CD4-positive, alpha-beta T cell (primary cell): ENCODE measurements at regions not wholly inside any gene's neighbourhood (a gene's known extent, or its start where the extent isn't known, plus 50 kb on each side); places are given as distances from the start of the nearest gene placed in this dataset.

Source experiments
- ATAC-seq: fragments of 200-7000 bp; cut with Tn5 transposase; one replicate; pipeline ENCODE4 v1.10.0; 2022; ENCODE audit warnings: mild to moderate bottlenecking; ENCODE audit not compliant: poor library complexity
- CTCF ChIA-PET: fragments of 350-600 bp; sonication (Branson Sonifier 250); formaldehyde crosslinking; loops from one replicate; lab custom pipeline; 2021; ENCODE audit warnings: antibody characterized with exemption, inconsistent platforms; lab: Charles Lee
- POLR2A ChIA-PET: fragments of 350-600 bp; sonication (Branson Sonifier 250); formaldehyde crosslinking; loops from one replicate; lab custom pipeline; 2021; ENCODE audit warnings: antibody characterized with exemption, inconsistent platforms; lab: Charles Lee
- DNase-seq, 14 experiments: peaks; one replicate each; pipeline ENCODE4 v3.0.0-alpha.2; 2013 to 2020; ENCODE audit warnings: mixed read lengths in 2 of 14
- H3K27ac ChIP-seq, 2 donors: one replicate each; pipeline versions ENCODE4 v1.5.1 to v1.7.0; 2013; ENCODE audit warnings: low read length in 2 of 2, low read depth in 1 of 2, mild to moderate bottlenecking in 1 of 2
- H3K27me3 ChIP-seq, 2 experiments: 1 replicate in 1 of 2; 2 replicates in 1 of 2; pipeline versions ENCODE4 v1.6.1 to v1.7.0; 2013; ENCODE audit warnings: low read length in 2 of 2, control low read depth in 1 of 2, mild to moderate bottlenecking in 1 of 2, moderate library complexity in 1 of 2; ENCODE audit not compliant: insufficient read depth in 2 of 2, control insufficient read depth in 1 of 2
- H3K36me3 ChIP-seq: one replicate; pipeline ENCODE4 v1.6.1; 2013; ENCODE audit warnings: low read length, control low read depth; ENCODE audit not compliant: insufficient read depth
- H3K4me1 ChIP-seq: one replicate; pipeline ENCODE4 v1.6.1; 2013; ENCODE audit warnings: low read length, control low read depth; ENCODE audit not compliant: insufficient read depth
- H3K4me3 ChIP-seq: one replicate; pipeline ENCODE4 v1.5.1; 2013; ENCODE audit warnings: mild to moderate bottlenecking, low read length, moderate library complexity
- H3K9me3 ChIP-seq, 2 experiments: 1 replicate in 1 of 2; 2 replicates in 1 of 2; pipeline versions ENCODE4 v1.6.1 to v1.7.0; 2013; ENCODE audit warnings: low read length in 2 of 2, mild to moderate bottlenecking in 2 of 2, control low read depth in 1 of 2, moderate library complexity in 1 of 2; ENCODE audit not compliant: control insufficient read depth in 1 of 2, insufficient read depth in 1 of 2
- H3K27ac Mint-ChIP-seq: one replicate; pipeline ENCODE4 v1.8.0; 2020; ENCODE audit warnings: mixed read lengths
- H3K27me3 Mint-ChIP-seq: one replicate; pipeline ENCODE4 v1.8.0; 2021; ENCODE audit warnings: mixed read lengths
- H3K36me3 Mint-ChIP-seq: one replicate; pipeline ENCODE4 v1.8.0; 2021; ENCODE audit warnings: low read depth, mixed read lengths
- H3K4me1 Mint-ChIP-seq: one replicate; pipeline ENCODE4 v1.8.0; 2021; ENCODE audit warnings: low read depth, mixed read lengths
- H3K4me3 Mint-ChIP-seq: one replicate; pipeline ENCODE4 v1.8.0; 2020; ENCODE audit warnings: mild to moderate bottlenecking, mixed read lengths
- H3K9me3 Mint-ChIP-seq: one replicate; pipeline ENCODE4 v1.8.0; 2020; ENCODE audit warnings: mixed read lengths
- intact Hi-C, 2 experiments: fragments of 100-400 bp; cut with DNase I in 1 of 2; cut with micrococcal nuclease in 1 of 2; formaldehyde crosslinking; loops; one replicate each; pipeline versions ENCODE4 v1.15.1 to v1.9.0; 2023 to 2025; cut with DNase I, micrococcal nuclease
- TF ChIP-seq, protein P1 (sequence below): fragments of 200-600 bp; IDR thresholded peaks from one replicate; pipeline ENCODE4 v1.8.0; 2022; ENCODE audit warnings: antibody characterized with exemption, mild to moderate bottlenecking

DNA sequence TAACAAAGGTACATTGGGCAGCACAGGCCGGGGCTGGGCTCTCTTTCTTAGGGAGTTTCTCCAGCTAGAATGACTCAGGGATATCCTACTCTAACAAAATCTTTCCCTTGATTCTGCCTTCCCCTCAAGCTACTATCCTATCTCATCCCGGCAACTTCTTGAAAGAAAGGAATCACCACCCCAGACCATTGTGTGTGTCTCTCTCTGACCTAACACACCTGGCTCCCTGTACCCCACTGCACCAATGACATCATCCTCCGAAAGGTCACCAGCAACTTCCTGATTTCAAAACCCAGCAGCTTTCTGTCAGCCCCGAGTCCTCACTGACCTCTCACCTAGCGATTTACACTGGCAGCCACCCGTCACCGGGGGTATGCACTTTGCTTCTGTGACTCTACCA lies 72.1 kb upstream of the MAP4K4 start:
- ChIA-PET CTCF (no interaction called here), POLR2A (interaction anchor here (1.3 to 1.4 kb wide), 2 partner anchors 10 to 17 kb away, joined by 3 to 4 read pairs; no protein-coding TSS in a partner anchor)
- Mint-ChIP-seq H3K4me1 (peaks cover 30% of the 10 kb centered on the region), H3K9me3 (no peaks in the 10 kb centered on the region), H3K36me3 (no peaks in the 10 kb centered on the region), H3K27ac (peak overlapping the region; percentile 11), H3K4me3 (no peak overlapping the region), H3K27me3 (no peaks in the 10 kb centered on the region)
- ATAC-seq, result no peak
- peak in 2 of 14 experiments; percentile 42 to 43 for DNase-seq
- no peaks in the 10 kb centered on the region for H3K27me3 ChIP-seq
- no peak overlapping the region for H3K4me3 ChIP-seq
- intact Hi-C loops, result no loop called here
- H3K36me3 ChIP-seq, result no peaks in the 10 kb centered on the region
- H3K27ac ChIP-seq, result no peak overlapping the region
- H3K9me3 ChIP-seq, result peaks cover 0 to 10% of the 10 kb centered on the region in 2 experiments
- TF ChIP-seq, protein P1, sequence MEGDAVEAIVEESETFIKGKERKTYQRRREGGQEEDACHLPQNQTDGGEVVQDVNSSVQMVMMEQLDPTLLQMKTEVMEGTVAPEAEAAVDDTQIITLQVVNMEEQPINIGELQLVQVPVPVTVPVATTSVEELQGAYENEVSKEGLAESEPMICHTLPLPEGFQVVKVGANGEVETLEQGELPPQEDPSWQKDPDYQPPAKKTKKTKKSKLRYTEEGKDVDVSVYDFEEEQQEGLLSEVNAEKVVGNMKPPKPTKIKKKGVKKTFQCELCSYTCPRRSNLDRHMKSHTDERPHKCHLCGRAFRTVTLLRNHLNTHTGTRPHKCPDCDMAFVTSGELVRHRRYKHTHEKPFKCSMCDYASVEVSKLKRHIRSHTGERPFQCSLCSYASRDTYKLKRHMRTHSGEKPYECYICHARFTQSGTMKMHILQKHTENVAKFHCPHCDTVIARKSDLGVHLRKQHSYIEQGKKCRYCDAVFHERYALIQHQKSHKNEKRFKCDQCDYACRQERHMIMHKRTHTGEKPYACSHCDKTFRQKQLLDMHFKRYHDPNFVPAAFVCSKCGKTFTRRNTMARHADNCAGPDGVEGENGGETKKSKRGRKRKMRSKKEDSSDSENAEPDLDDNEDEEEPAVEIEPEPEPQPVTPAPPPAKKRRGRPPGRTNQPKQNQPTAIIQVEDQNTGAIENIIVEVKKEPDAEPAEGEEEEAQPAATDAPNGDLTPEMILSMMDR, result no peak
- H3K4me1 ChIP-seq, result peaks cover 21% of the 10 kb centered on the region

DNA sequence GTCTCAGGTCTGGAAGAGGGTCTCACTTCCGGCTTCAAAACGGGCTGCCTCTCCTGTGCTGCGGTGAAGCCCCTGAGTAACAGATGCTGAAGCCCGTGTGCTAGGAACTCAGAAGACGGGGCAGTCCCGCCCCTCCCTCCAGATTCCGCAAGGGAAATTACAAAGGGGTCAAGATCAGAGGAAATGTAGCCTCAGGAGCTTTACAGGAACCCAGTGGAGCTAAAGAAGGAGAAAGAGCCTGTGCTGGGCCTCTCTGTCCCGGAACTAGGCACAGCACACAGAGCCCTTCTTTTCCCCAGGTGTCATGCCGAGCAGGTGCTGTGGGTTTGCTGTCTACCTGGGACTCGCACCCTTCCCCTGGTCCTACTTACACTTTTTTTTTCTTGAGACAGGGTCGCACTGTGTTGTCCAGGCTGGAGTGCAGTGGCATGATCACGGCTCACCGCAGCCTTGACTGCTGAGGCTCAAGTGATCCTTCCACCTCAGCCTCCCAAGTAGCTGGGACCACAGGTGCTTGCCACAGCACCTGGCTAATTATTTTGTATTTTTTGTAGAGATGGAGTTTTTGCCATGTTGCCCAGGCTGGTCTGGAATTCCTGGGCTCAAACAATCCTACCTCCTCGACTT lies 72.7 kb upstream of the MAP4K4 start:
- Histone ChIP-seq H3K9me3 (peaks cover 0 to 10% of the 10 kb centered on the region in 2 experiments), H3K4me3 (no peak overlapping the region), H3K27ac (no peak overlapping the region), H3K4me1 (peaks cover 21% of the 10 kb centered on the region), H3K27me3 (no peaks in the 10 kb centered on the region), H3K36me3 (no peaks in the 10 kb centered on the region)
- ChIA-PET POLR2A (interaction anchor here (1.3 to 1.4 kb wide), 2 partner anchors 10 to 18 kb away, joined by 3 to 4 read pairs; no protein-coding TSS in a partner anchor), CTCF (no interaction called here)
- intact Hi-C loops, result no loop called here
- H3K4me3 Mint-ChIP-seq, result no peak overlapping the region
- DNase-seq, result no peak
- H3K9me3 Mint-ChIP-seq, result no peaks in the 10 kb centered on the region
- peaks cover 32% of the 10 kb centered on the region for H3K4me1 Mint-ChIP-seq
- H3K27me3 Mint-ChIP-seq, result no peaks in the 10 kb centered on the region
- TF ChIP-seq, protein P1, result no peak
- no peak overlapping the region for H3K27ac Mint-ChIP-seq
- no peaks in the 10 kb centered on the region for H3K36me3 Mint-ChIP-seq
- no peak for ATAC-seq

DNA sequence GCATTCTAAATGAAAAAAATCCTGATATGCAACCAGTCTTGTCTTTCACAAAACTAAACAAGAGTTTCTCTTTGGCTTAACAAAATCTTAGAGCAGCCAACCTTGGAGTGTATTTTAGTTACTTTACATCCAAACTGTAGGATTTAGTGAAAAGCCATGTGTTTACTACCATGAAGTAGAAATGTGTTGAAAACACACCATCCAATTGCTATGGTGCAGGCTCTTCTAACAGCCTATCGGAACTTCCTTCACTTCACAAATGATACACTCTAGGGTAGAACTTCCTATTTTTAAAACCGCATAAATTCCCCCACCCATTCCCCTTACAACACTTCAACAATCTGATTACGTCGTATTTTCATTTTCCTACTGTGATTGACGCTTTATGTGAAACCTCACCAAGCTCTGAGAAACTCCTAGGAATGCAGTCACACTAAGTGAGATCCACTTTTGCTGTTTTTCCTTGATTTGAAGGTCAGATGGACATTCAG lies 74.4 kb upstream of the MAP4K4 start:
- intact Hi-C loops, result no loop called here
- CTCF ChIA-PET, result no interaction called here
- H3K9me3 Mint-ChIP-seq, result no peaks in the 10 kb centered on the region

More for the DNA sequence above, 74.4 kb upstream of the MAP4K4 start:
- DNase-seq (peak in 3 of 14 experiments; percentile 72 to 73 (median 72)), ATAC-seq (peak; percentile 97)
- TF ChIP-seq, protein P1, result no peak
- Histone ChIP-seq H3K27me3 (no peaks in the 10 kb centered on the region), H3K27ac (no peak overlapping the region), H3K36me3 (no peaks in the 10 kb centered on the region), H3K9me3 (peaks cover 0 to 7% of the 10 kb centered on the region in 2 experiments), H3K4me3 (no peak overlapping the region), H3K4me1 (peaks cover 21% of the 10 kb centered on the region)
- Mint-ChIP-seq H3K4me3 (peak overlapping the region; percentile 1), H3K4me1 (peaks cover 39% of the 10 kb centered on the region), H3K36me3 (no peaks in the 10 kb centered on the region), H3K27me3 (no peaks in the 10 kb centered on the region), H3K27ac (peak overlapping the region; percentile 61)
- POLR2A ChIA-PET, result no interaction called here
